IPS-20b (cell line): ENCODE measurements at regions not wholly inside any gene's neighbourhood (a gene's known extent, or its start where the extent isn't known, plus 50 kb on each side); places are given as distances from the start of the nearest gene placed in this dataset.
"Not testable (repeated sequence)": the region's sequence is repeated elsewhere in the genome, so short reads cannot be mapped to it uniquely, and the experiment has no call there.

Experiments
- H3K27ac ChIP-seq: one replicate; pipeline ENCODE4 v1.5.1; 2013; ENCODE audit warnings: low read length
- H3K27me3 ChIP-seq: 2 replicates; pipeline ENCODE4 v1.6.1; 2013; ENCODE audit warnings: mild to moderate bottlenecking, low read length, inconsistent platforms; ENCODE audit not compliant: insufficient read depth
- H3K36me3 ChIP-seq: 2 replicates; pipeline ENCODE4 v1.6.1; 2013; ENCODE audit warnings: low read depth, mild to moderate bottlenecking, inconsistent platforms, low read length, moderate library complexity; ENCODE audit not compliant: insufficient read depth
- H3K4me1 ChIP-seq: 2 replicates; pipeline ENCODE4 v1.6.1; 2013; ENCODE audit warnings: mild to moderate bottlenecking, control low read depth, inconsistent platforms, low read length, moderate library complexity; ENCODE audit not compliant: insufficient read depth
- H3K4me3 ChIP-seq: 2 replicates; pipeline ENCODE4 v1.5.1; 2013; ENCODE audit warnings: mild to moderate bottlenecking, low read length, inconsistent platforms
- H3K9ac ChIP-seq: 2 replicates; pipeline ENCODE4 v1.6.1; 2013; ENCODE audit warnings: low read depth, mild to moderate bottlenecking, inconsistent platforms, low read length, moderate library complexity
- H3K9me3 ChIP-seq: 2 replicates; pipeline ENCODE4 v1.6.1; 2013; ENCODE audit warnings: mild to moderate bottlenecking, low read depth, low read length, inconsistent platforms; ENCODE audit not compliant: insufficient read depth

DNA sequence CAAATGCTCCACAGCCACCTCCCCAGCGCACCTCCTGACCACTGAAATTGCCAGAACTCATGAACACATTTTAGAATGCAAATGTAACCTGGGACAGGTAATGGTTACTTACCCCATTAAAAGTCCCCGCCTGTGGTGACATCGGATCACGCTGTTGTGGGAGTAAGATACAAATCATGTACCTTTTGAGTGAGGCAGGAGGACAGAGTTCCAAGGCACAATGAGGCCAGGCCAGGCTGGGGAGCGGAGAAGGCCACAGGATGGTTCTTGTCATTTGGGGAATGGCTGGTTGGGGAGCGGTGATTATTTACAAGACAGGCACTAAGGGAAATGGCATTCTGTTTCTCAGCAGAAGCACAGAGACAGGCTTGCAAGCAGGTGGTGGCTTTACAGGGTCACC, 490.0 kb downstream of the EDEM1 start:
- no peak overlapping the region for H3K27ac ChIP-seq
- H3K27me3 ChIP-seq: no peaks in the 10 kb centered on the region
- H3K9ac ChIP-seq: no peak overlapping the region
- H3K36me3 ChIP-seq: no peaks in the 10 kb centered on the region
- no peaks in the 10 kb centered on the region for H3K4me1 ChIP-seq
- no peak overlapping the region for H3K4me3 ChIP-seq
- H3K9me3 ChIP-seq: no peaks in the 10 kb centered on the region

- Histone ChIP-seq H3K36me3 (no peaks in the 10 kb centered on the region), H3K27ac (no peak overlapping the region), H3K27me3 (no peaks in the 10 kb centered on the region), H3K4me3 (no peak overlapping the region), H3K9ac (no peak overlapping the region), H3K4me1 (no peaks in the 10 kb centered on the region), H3K9me3 (no peaks in the 10 kb centered on the region)
These were observed 490.7 kb downstream of the EDEM1 start for GRCh38 chr3:5678248-5678647.

DNA sequence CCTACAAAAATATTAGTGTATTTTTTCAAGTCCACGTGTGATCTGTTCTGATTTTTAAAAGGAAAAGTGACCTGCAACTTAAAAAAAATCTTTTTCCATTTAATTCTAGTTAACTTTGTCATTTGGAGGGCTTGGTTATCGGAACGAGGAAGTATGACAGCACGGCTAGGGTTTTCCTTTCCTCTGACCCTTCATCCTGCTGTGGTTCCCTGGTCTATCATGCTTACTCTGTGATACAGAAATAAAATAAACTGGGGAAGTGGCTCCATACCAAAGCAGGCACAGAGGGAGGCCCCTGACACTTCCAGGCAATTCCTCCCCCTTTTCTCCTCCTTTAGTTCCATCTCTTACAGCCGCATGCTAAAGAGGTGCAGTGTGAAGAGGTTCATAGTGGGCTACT, 491.3 kb downstream of the EDEM1 start:
- Histone ChIP-seq H3K27ac (no peak overlapping the region), H3K27me3 (no peaks in the 10 kb centered on the region), H3K36me3 (no peaks in the 10 kb centered on the region), H3K9ac (no peak overlapping the region), H3K4me3 (no peak overlapping the region), H3K4me1 (no peaks in the 10 kb centered on the region), H3K9me3 (no peaks in the 10 kb centered on the region)

- no peak overlapping the region for H3K27ac ChIP-seq
- H3K4me3 ChIP-seq: no peak overlapping the region
- H3K36me3 ChIP-seq: no peaks in the 10 kb centered on the region
- H3K4me1 ChIP-seq: no peaks in the 10 kb centered on the region
- peaks cover 19% of the 10 kb centered on the region for H3K9me3 ChIP-seq
- no peak overlapping the region for H3K9ac ChIP-seq
- no peaks in the 10 kb centered on the region for H3K27me3 ChIP-seq
These were observed 499.7 kb downstream of the EDEM1 start for GRCh38 chr3:5687230-5687629.

DNA sequence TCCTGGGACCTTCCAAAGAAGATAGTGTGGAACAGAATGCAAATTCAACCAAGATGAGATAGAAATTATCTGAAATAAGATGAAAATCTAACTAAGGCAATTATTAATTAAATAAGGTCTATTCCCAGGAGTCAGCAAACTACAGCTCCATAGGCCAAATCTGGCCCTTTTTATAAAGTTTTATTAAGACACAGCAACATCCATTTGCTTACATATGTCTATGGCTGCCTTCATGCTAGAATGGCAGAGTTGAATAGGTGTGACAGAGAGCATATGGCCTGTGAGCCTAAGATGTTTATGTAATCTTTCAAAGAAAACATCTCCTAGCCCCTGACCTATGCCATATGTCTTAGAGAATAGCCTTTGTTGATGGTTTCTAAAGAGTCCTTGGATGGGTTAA, 503.0 kb downstream of the EDEM1 start:
- H3K4me1 ChIP-seq: no peaks in the 10 kb centered on the region
- no peak overlapping the region for H3K27ac ChIP-seq
- H3K4me3 ChIP-seq: no peak overlapping the region
- H3K9me3 ChIP-seq: peaks cover 19% of the 10 kb centered on the region
- no peak overlapping the region for H3K9ac ChIP-seq
- H3K27me3 ChIP-seq: no peaks in the 10 kb centered on the region
- no peaks in the 10 kb centered on the region for H3K36me3 ChIP-seq

- peaks cover 19% of the 10 kb centered on the region for H3K9me3 ChIP-seq
- no peaks in the 10 kb centered on the region for H3K36me3 ChIP-seq
- no peaks in the 10 kb centered on the region for H3K27me3 ChIP-seq
These were observed 503.5 kb downstream of the EDEM1 start for GRCh38 chr3:5690904-5691532.

GRCh38 chr3:5692446-5692845, 504.9 kb downstream of the EDEM1 start:
- no peaks in the 10 kb centered on the region for H3K36me3 ChIP-seq
- H3K4me3 ChIP-seq: no peak overlapping the region
- no peak overlapping the region for H3K27ac ChIP-seq
- H3K9ac ChIP-seq: no peak overlapping the region
- H3K9me3 ChIP-seq: peaks cover 19% of the 10 kb centered on the region
- no peaks in the 10 kb centered on the region for H3K27me3 ChIP-seq
- no peaks in the 10 kb centered on the region for H3K4me1 ChIP-seq

More at GRCh38 chr3:5690904-5691532, 503.5 kb downstream of the EDEM1 start:
- Histone ChIP-seq H3K27ac (no peak overlapping the region), H3K9ac (no peak overlapping the region), H3K4me3 (no peak overlapping the region), H3K4me1 (no peaks in the 10 kb centered on the region)

- Histone ChIP-seq H3K27me3 (no peaks in the 10 kb centered on the region), H3K4me3 (no peak overlapping the region), H3K27ac (no peak overlapping the region), H3K9ac (no peak overlapping the region), H3K36me3 (no peaks in the 10 kb centered on the region), H3K9me3 (peaks cover 19% of the 10 kb centered on the region), H3K4me1 (no peaks in the 10 kb centered on the region)
These were observed 506.8 kb downstream of the EDEM1 start for GRCh38 chr3:5694266-5694665.

- Histone ChIP-seq H3K9me3 (no peaks in the 10 kb centered on the region), H3K4me3 (no peak overlapping the region), H3K36me3 (no peaks in the 10 kb centered on the region), H3K9ac (no peak overlapping the region), H3K27ac (no peak overlapping the region), H3K4me1 (no peaks in the 10 kb centered on the region), H3K27me3 (no peaks in the 10 kb centered on the region)
These were observed 511.3 kb downstream of the EDEM1 start for GRCh38 chr3:5698851-5699250.

DNA sequence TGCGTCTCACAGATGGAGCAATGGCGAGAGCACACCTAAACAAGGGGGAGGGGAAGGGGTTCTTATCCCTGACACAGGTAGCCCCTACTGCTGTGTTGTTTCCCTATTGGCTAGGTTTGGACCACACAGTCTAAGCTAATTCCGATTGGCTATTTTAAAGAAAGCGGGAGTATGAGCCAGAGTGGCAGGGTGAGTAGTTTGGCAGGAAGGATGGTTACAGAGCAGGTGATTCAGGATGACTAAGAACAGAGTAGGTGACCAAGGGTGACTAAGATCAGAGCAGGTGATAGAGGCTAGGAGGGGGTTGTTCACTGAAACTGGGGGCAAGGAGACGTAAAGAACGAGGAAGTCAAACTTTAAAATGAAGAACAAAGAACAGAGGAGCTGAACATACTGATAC, 511.8 kb downstream of the EDEM1 start:
- no peak overlapping the region for H3K4me3 ChIP-seq
- no peak overlapping the region for H3K9ac ChIP-seq

DNA sequence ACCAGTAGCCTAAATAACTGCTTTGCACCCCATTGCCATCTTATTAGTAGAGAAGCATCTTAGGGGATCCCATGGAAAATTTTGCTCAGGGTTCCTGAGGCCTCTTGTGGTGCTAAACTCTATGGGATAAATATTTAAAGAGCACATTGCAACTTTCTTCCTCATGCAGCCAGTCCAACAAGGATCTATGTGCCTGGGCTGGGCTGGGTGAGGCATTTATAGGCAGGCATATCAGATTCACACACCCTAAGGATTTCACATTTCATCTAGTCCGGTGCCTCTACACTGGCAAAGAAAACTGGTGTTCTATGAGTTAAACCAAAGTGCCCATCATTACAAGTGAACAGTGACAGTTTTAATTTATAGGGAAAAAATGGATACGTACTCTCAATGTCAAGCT, 512.3 kb downstream of the EDEM1 start:
- H3K9me3 ChIP-seq: no peaks in the 10 kb centered on the region
- H3K4me1 ChIP-seq: no peaks in the 10 kb centered on the region
- no peak overlapping the region for H3K9ac ChIP-seq

More for the DNA sequence above, 511.8 kb downstream of the EDEM1 start:
- H3K27ac ChIP-seq: no peak overlapping the region
- H3K9me3 ChIP-seq: no peaks in the 10 kb centered on the region
- no peaks in the 10 kb centered on the region for H3K36me3 ChIP-seq
- H3K4me1 ChIP-seq: no peaks in the 10 kb centered on the region
- no peaks in the 10 kb centered on the region for H3K27me3 ChIP-seq

GRCh38 chr3:5701005-5701404, 513.5 kb downstream of the EDEM1 start:
- H3K27ac ChIP-seq, H3K27me3 ChIP-seq, H3K36me3 ChIP-seq, H3K9ac ChIP-seq, H3K4me3 ChIP-seq, H3K4me1 ChIP-seq, H3K9me3 ChIP-seq: not testable (repeated sequence)

More for the DNA sequence above, 512.3 kb downstream of the EDEM1 start:
- no peaks in the 10 kb centered on the region for H3K27me3 ChIP-seq
- no peak overlapping the region for H3K4me3 ChIP-seq
- H3K36me3 ChIP-seq: no peaks in the 10 kb centered on the region
- H3K27ac ChIP-seq: no peak overlapping the region
